Osteocyte (in vitro differentiated cells): ENCODE measurements at regions not wholly inside any gene's neighbourhood (a gene's known extent, or its start where the extent isn't known, plus 50 kb on each side); places are given as distances from the start of the nearest gene placed in this dataset.

Source experiments
- DNase-seq: peaks from one replicate; pipeline ENCODE4 v3.0.0; 2021; ENCODE audit warnings: mixed read lengths; ENCODE audit not compliant: unreplicated experiment; ENCODE audit errors: extremely low spot score
- H3K27ac Mint-ChIP-seq: one replicate; pipeline ENCODE4 v1.8.0; 2021; ENCODE audit warnings: mild to moderate bottlenecking, mixed read lengths; ENCODE audit not compliant: unreplicated experiment
- H3K27me3 Mint-ChIP-seq: one replicate; pipeline ENCODE4 v1.8.0; 2021; ENCODE audit warnings: mixed read lengths; ENCODE audit not compliant: unreplicated experiment
- H3K36me3 Mint-ChIP-seq: one replicate; pipeline ENCODE4 v1.8.0; 2021; ENCODE audit warnings: mixed read lengths; ENCODE audit not compliant: unreplicated experiment
- H3K4me1 Mint-ChIP-seq: one replicate; pipeline ENCODE4 v1.8.0; 2021; ENCODE audit warnings: mixed read lengths; ENCODE audit not compliant: unreplicated experiment
- H3K4me3 Mint-ChIP-seq: one replicate; pipeline ENCODE4 v1.8.0; 2021; ENCODE audit warnings: mild to moderate bottlenecking, moderate library complexity, mixed read lengths; ENCODE audit not compliant: unreplicated experiment
- H3K9me3 Mint-ChIP-seq: one replicate; pipeline ENCODE4 v1.8.0; 2021; ENCODE audit warnings: mixed read lengths; ENCODE audit not compliant: unreplicated experiment
- TF ChIP-seq, protein P1 (sequence below): fragments of 200-600 bp; sonication (generic); IDR thresholded peaks from 2 replicates; pipeline ENCODE4 v1.5.0; 2021; ENCODE audit warnings: antibody characterized with exemption, mild to moderate bottlenecking, moderate library complexity

DNA sequence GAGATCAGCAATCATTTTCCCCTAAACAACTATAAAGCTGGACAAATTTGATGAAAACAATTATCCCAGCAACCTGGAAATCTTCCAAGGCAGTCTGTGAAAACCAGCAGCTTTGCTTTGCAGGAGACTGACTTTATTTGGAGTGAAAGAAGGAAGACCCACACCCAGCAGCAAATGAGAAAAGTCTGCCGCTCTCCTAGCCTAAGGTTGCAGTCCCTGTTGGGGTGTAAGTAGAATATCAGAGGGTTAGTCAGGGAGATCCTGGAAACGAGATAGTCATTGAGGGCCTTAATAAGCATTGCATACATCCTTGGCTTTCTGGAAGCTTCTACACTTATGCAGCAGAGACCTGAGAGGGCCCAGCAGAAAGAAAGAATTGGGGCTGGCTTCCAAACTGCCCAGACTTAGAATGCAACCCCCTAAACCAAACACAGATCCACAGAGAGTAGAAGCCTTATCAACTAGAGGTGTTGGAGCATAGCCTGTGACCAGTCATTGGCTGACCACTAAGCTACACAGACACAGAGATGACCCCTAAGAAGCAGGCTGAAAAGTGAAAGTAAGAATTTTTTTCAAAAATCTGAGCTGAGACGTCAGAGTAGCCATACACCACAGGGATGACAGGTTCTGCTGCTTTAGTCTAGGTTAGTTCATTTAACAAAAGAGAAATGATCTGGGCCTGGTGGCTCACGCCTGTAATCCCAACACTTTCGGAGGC, 98.3 kb downstream of the LYPLAL1 start:
- H3K36me3 Mint-ChIP-seq, result peaks cover 1% of the 10 kb centered on the region
- peaks cover 17% of the 10 kb centered on the region for H3K4me1 Mint-ChIP-seq
- TF ChIP-seq, protein P1, sequence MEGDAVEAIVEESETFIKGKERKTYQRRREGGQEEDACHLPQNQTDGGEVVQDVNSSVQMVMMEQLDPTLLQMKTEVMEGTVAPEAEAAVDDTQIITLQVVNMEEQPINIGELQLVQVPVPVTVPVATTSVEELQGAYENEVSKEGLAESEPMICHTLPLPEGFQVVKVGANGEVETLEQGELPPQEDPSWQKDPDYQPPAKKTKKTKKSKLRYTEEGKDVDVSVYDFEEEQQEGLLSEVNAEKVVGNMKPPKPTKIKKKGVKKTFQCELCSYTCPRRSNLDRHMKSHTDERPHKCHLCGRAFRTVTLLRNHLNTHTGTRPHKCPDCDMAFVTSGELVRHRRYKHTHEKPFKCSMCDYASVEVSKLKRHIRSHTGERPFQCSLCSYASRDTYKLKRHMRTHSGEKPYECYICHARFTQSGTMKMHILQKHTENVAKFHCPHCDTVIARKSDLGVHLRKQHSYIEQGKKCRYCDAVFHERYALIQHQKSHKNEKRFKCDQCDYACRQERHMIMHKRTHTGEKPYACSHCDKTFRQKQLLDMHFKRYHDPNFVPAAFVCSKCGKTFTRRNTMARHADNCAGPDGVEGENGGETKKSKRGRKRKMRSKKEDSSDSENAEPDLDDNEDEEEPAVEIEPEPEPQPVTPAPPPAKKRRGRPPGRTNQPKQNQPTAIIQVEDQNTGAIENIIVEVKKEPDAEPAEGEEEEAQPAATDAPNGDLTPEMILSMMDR, result no peak
- H3K9me3 Mint-ChIP-seq, result no peaks in the 10 kb centered on the region
- no peaks in the 10 kb centered on the region for H3K27me3 Mint-ChIP-seq
- H3K4me3 Mint-ChIP-seq, result peak overlapping the region; percentile 18
- DNase-seq, result no peak
- peak overlapping the region; percentile 43 for H3K27ac Mint-ChIP-seq

DNA sequence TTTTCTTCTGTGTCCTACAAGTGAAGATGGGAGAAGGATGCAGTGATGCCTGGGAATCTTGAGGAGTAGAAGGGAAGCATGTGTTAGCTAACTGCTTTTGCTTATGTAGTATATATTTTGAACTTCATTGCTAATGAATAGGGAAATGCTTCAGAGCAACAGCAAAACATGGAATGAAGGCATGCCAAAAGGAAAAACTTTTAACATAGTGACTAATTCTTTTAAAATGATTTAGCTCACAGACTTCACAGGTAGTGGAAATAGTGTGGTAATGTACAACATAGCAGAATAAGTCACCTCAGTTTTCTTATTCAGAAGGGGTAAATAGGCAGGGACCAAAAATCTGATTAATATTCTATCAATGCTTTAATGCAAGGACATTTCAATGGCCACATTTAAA, 95.5 kb downstream of the LYPLAL1 start:
- TF ChIP-seq, protein P1, result no peak

DNA sequence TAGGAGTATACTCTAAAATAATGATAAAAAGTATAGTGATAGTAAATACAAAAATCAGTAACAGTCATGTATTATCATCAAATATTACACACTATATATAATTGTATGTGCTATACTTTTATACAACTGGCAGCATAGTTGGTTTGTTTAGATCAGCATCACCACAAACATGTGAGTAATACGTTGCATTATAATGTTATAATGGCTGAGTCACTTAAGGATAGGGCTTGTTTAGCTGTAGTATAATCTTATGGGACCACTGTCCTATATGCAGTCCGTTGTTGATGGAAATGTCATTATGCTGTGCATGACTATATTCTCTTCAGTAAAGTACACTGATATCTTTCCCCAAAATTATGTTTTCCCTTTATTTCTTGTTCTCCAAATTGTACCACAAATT, 92.8 kb downstream of the LYPLAL1 start:
- no peaks in the 10 kb centered on the region for H3K27me3 Mint-ChIP-seq
- H3K36me3 Mint-ChIP-seq, result peaks cover 3% of the 10 kb centered on the region
- no peak overlapping the region for H3K27ac Mint-ChIP-seq
- TF ChIP-seq, protein P1, result no peak
- H3K4me1 Mint-ChIP-seq, result peaks cover 23% of the 10 kb centered on the region
- no peak overlapping the region for H3K4me3 Mint-ChIP-seq
- H3K9me3 Mint-ChIP-seq, result peaks cover 10% of the 10 kb centered on the region
- no peak for DNase-seq

More for the DNA sequence above, 95.5 kb downstream of the LYPLAL1 start:
- no peak for DNase-seq
- Mint-ChIP-seq H3K9me3 (no peaks in the 10 kb centered on the region), H3K4me3 (no peak overlapping the region), H3K27ac (no peak overlapping the region), H3K36me3 (peaks cover 1% of the 10 kb centered on the region), H3K27me3 (no peaks in the 10 kb centered on the region), H3K4me1 (peaks cover 28% of the 10 kb centered on the region)

- no peak overlapping the region for H3K27ac Mint-ChIP-seq
- peaks cover 11% of the 10 kb centered on the region for H3K9me3 Mint-ChIP-seq
- H3K27me3 Mint-ChIP-seq, result no peaks in the 10 kb centered on the region
- H3K4me3 Mint-ChIP-seq, result no peak overlapping the region
- peaks cover 3% of the 10 kb centered on the region for H3K36me3 Mint-ChIP-seq
- peaks cover 18% of the 10 kb centered on the region for H3K4me1 Mint-ChIP-seq
- TF ChIP-seq, protein P1, result no peak
- DNase-seq, result no peak
Measured at GRCh38 chr1:219265026-219265515, 91.4 kb downstream of the LYPLAL1 start.

DNA sequence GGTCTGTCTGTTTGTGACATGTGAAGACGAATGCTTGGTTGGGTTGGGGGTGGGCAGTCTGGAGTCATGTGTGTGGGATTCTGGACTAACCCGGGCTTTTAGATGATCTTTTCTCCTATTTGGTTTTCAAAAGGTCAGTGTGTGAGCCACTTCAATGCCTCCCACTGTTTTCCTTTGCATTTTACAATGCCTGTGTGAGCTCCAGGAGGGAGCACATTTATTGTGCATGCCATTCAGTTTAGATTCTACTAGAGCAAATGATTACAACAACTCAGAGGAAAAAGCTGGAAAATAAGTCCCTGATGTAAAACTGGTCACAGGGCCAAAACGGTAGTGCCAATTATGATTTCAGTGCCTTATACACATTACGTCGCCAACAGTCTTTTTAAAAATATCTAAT, 90.9 kb downstream of the LYPLAL1 start:
- H3K9me3 Mint-ChIP-seq, result peaks cover 11% of the 10 kb centered on the region
- TF ChIP-seq, protein P1, result no peak
- no peaks in the 10 kb centered on the region for H3K27me3 Mint-ChIP-seq
- peaks cover 18% of the 10 kb centered on the region for H3K4me1 Mint-ChIP-seq
- H3K36me3 Mint-ChIP-seq, result peaks cover 3% of the 10 kb centered on the region
- H3K4me3 Mint-ChIP-seq, result no peak overlapping the region
- no peak for DNase-seq
- peak overlapping the region; percentile 70 for H3K27ac Mint-ChIP-seq
